Panc1 (cell line): ENCODE measurements at regions not wholly inside any gene's neighbourhood (a gene's known extent, or its start where the extent isn't known, plus 50 kb on each side); places are given as distances from the start of the nearest gene placed in this dataset.
"Not testable (repeated sequence)": the region's sequence is repeated elsewhere in the genome, so short reads cannot be mapped to it uniquely, and the experiment has no call there.

Source experiments
- ATAC-seq: fragments of 200-7000 bp; cut with Tn5 transposase; 2 replicates; pipeline ENCODE4 v1.9.1; 2020; ENCODE audit warnings: mild to moderate bottlenecking, moderate library complexity
- BruUV-seq: library from RNA; stranded (reverse); fragments of 400-500 nt; replicated peaks from 2 replicates; lab custom pipeline; 2021; lab: Mats Ljungman, UMichigan
- CTCF ChIA-PET: fragments of 300-600 bp; sonication (Branson Sonifier 250); formaldehyde crosslinking; loops from one replicate; lab custom pipeline; 2022; ENCODE audit warnings: antibody characterized with exemption; lab: Charles Lee
- POLR2A ChIA-PET: fragments of 300-600 bp; sonication (Branson Sonifier 250); formaldehyde crosslinking; loops from one replicate; lab custom pipeline; 2022; ENCODE audit warnings: antibody characterized with exemption; lab: Charles Lee
- DNase-seq: peaks from one replicate; pipeline ENCODE4 v3.0.0-alpha.2; 2010; ENCODE audit warnings: low read depth, low spot score
- H3K27ac ChIP-seq: 2 replicates; pipeline ENCODE4 v1.5.1; 2011; ENCODE audit warnings: mild to moderate bottlenecking, low read length, inconsistent platforms
- H3K27me3 ChIP-seq: fragments of 200-500 bp; sonication (Bioruptor generic); 2 replicates; pipeline ENCODE4 v1.6.0; 2014; ENCODE audit warnings: low read length, inconsistent platforms; ENCODE audit not compliant: control insufficient read depth, insufficient read depth
- H3K36me3 ChIP-seq: fragments of 200-500 bp; sonication (Bioruptor generic); 2 replicates; pipeline ENCODE4 v1.5.1; 2014; ENCODE audit warnings: inconsistent platforms, mild to moderate bottlenecking, low read length, moderate library complexity; ENCODE audit not compliant: control insufficient read depth, insufficient read depth
- H3K4me1 ChIP-seq: 2 replicates; pipeline ENCODE4 v1.5.1; 2011; ENCODE audit warnings: inconsistent platforms, mild to moderate bottlenecking, low read length, moderate library complexity; ENCODE audit not compliant: control insufficient read depth, insufficient read depth
- H3K4me3 ChIP-seq, 2 experiments: 2 replicates each; pipeline ENCODE4 v1.5.1; 2011 to 2012; ENCODE audit warnings: low read depth in 2 of 2, low read length in 2 of 2, mild to moderate bottlenecking in 2 of 2, inconsistent platforms in 1 of 2, moderate library complexity in 1 of 2
- H3K9me3 ChIP-seq: fragments of 200-500 bp; sonication (Bioruptor generic); 2 replicates; pipeline ENCODE4 v1.5.1; 2014; ENCODE audit warnings: low read depth, mild to moderate bottlenecking, inconsistent platforms, low read length, moderate library complexity; ENCODE audit not compliant: control insufficient read depth, insufficient read depth
- CTCF ChIP-seq: fragments of 450-650 bp; IDR thresholded peaks from 2 replicates; pipeline ENCODE4 v1.5.1; 2017; ENCODE audit warnings: mild to moderate bottlenecking
- POLR2AphosphoS5 ChIP-seq: IDR thresholded peaks from 2 replicates; pipeline ENCODE4 v1.6.1; 2012; ENCODE audit warnings: mild to moderate bottlenecking, low read depth, low read length, moderate library complexity
- REST ChIP-seq, 2 experiments: IDR thresholded peaks; 2 replicates each; pipeline ENCODE4 v1.6.1; 2011 to 2012; ENCODE audit warnings: low read depth in 2 of 2, control low read depth in 1 of 2, low read length in 1 of 2, mild to moderate bottlenecking in 1 of 2, moderate library complexity in 1 of 2; ENCODE audit not compliant: insufficient read depth in 1 of 2
- SIN3A ChIP-seq: IDR thresholded peaks from 2 replicates; pipeline ENCODE4 v1.6.1; 2012; ENCODE audit warnings: low read depth, mild to moderate bottlenecking, low read length, moderate library complexity, borderline replicate concordance; ENCODE audit not compliant: insufficient read depth
- TCF7L2 ChIP-seq: IDR thresholded peaks from 2 replicates; pipeline ENCODE4 v1.6.1; 2011; ENCODE audit warnings: mild to moderate bottlenecking, low read depth, low read length, inconsistent platforms
- in situ Hi-C: cut with HindIII; loops from 2 replicates; pipeline ENCODE4 v1.10.0; 2016; ENCODE audit warnings: low sequenced_read_pairs, low pct_unique_long_range_greater_than_20kb
- intact Hi-C: fragments of 100-400 bp; cut with micrococcal nuclease; formaldehyde crosslinking; loops from one replicate; pipeline ENCODE4 v1.10.0; 2022; ENCODE audit not compliant: unreplicated experiment

GRCh38 chr10:37442882-37443281 is 317.5 kb downstream of the ANKRD30A start:
- ChIA-PET CTCF (interaction anchor here (0.6 kb wide), 1 partner anchor 25 kb away, joined by 5 read pairs; no protein-coding TSS in a partner anchor), POLR2A (no interaction called here)

GRCh38 chr10:37441224-37441623 is 315.8 kb downstream of the ANKRD30A start:
- ATAC-seq, DNase-seq, H3K4me3 ChIP-seq, CTCF ChIA-PET, POLR2A ChIA-PET, intact Hi-C loops, H3K4me1 ChIP-seq, H3K27ac ChIP-seq, H3K36me3 ChIP-seq, BruUV-seq, H3K9me3 ChIP-seq, in situ Hi-C loops, H3K27me3 ChIP-seq: not testable (repeated sequence)

More at GRCh38 chr10:37442882-37443281, 317.5 kb downstream of the ANKRD30A start:
- intact Hi-C loops (no loop called here), in situ Hi-C loops (no loop called here)
- Histone ChIP-seq H3K9me3 (no peaks in the 10 kb centered on the region), H3K27ac (no peak overlapping the region), H3K36me3 (no peaks in the 10 kb centered on the region), H3K27me3 (no peaks in the 10 kb centered on the region), H3K4me3 (no peak overlapping the region), H3K4me1 (no peaks in the 10 kb centered on the region)
- DNase-seq (no peak), ATAC-seq (no peak)
- no TSS peak for BruUV-seq
- TF ChIP-seq SIN3A: no peak
- no peak for TF ChIP-seq REST (IDR thresholded peaks at IDR 0.05; ENCODE audit: insufficient read depth in 1 of 2, low read depth in 2 of 2, low read length in 1 of 2)
- no peak for TF ChIP-seq TCF7L2
- TF ChIP-seq POLR2AphosphoS5: no peak
- no peak for TF ChIP-seq CTCF

- ChIA-PET CTCF (no interaction called here), POLR2A (no interaction called here)
- intact Hi-C loops: no loop called here
- Histone ChIP-seq H3K27me3 (no peaks in the 10 kb centered on the region), H3K4me3 (no peak overlapping the region), H3K27ac (no peak overlapping the region), H3K36me3 (no peaks in the 10 kb centered on the region), H3K9me3 (no peaks in the 10 kb centered on the region), H3K4me1 (no peaks in the 10 kb centered on the region)
- TF ChIP-seq TCF7L2: no peak
- no peak for TF ChIP-seq CTCF
- TF ChIP-seq SIN3A: no peak
- no peak for TF ChIP-seq REST (IDR thresholded peaks at IDR 0.05; ENCODE audit: insufficient read depth in 1 of 2, low read depth in 2 of 2, low read length in 1 of 2)
- TF ChIP-seq POLR2AphosphoS5: no peak
- no TSS peak for BruUV-seq
- in situ Hi-C loops: no loop called here
- DNase-seq (no peak), ATAC-seq (no peak)
Observed at GRCh38 chr10:37439826-37440225, 314.4 kb downstream of the ANKRD30A start.
